Hepatocyte (in vitro differentiated cells): ENCODE measurements at regions not wholly inside any gene's neighbourhood (a gene's known extent, or its start where the extent isn't known, plus 50 kb on each side); places are given as distances from the start of the nearest gene placed in this dataset.

ENCODE experiments used
- EZH2phosphoT487 ChIP-seq: fragments of 200-600 bp; sonication (generic); IDR thresholded peaks from one replicate; pipeline ENCODE4 v1.6.1; 2018; ENCODE audit warnings: antibody characterized with exemption, mild to moderate bottlenecking, low read depth, moderate library complexity; ENCODE audit not compliant: unreplicated experiment, severe bottlenecking
- TF ChIP-seq, protein P1 (sequence below): fragments of 200-600 bp; sonication (generic); IDR thresholded peaks from 2 replicates; pipeline ENCODE4 v1.5.1; 2016; ENCODE audit warnings: antibody characterized with exemption, mild to moderate bottlenecking; ENCODE audit not compliant: poor library complexity

DNA sequence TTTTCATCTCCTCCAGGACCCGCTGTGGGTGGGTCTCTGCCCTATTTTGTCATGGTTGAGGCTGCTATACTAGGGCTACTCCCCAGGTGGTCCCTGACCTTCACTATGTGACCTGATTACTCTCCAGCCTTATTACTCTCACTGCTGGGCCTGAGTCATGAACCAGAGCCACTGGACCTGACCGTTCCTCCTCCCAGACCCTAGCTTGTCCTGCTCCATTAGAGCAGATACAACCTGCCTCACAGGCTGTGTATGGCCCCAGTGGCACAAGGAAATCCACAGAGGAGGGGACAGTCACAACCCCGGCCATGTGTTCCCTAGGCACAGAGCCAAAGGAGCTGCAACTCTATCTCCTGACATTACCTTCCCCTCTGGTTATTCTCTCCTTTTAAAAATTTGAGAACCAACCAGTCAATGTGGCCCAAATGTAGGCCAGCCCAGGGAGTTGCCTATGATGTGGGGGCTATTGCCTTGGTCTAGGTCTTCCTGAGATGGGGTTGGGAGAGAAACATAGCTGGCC is 96.0 kb upstream of the FSTL4 start:
- TF ChIP-seq, protein P1, sequence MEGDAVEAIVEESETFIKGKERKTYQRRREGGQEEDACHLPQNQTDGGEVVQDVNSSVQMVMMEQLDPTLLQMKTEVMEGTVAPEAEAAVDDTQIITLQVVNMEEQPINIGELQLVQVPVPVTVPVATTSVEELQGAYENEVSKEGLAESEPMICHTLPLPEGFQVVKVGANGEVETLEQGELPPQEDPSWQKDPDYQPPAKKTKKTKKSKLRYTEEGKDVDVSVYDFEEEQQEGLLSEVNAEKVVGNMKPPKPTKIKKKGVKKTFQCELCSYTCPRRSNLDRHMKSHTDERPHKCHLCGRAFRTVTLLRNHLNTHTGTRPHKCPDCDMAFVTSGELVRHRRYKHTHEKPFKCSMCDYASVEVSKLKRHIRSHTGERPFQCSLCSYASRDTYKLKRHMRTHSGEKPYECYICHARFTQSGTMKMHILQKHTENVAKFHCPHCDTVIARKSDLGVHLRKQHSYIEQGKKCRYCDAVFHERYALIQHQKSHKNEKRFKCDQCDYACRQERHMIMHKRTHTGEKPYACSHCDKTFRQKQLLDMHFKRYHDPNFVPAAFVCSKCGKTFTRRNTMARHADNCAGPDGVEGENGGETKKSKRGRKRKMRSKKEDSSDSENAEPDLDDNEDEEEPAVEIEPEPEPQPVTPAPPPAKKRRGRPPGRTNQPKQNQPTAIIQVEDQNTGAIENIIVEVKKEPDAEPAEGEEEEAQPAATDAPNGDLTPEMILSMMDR: no peak
- TF ChIP-seq EZH2phosphoT487: no peak
